Natural killer cell (primary cell): ENCODE measurements at regions not wholly inside any gene's neighbourhood (a gene's known extent, or its start where the extent isn't known, plus 50 kb on each side); places are given as distances from the start of the nearest gene placed in this dataset.

Source experiments
- ATAC-seq, 3 donors: fragments of 150-1000 bp in 2 of 3; fragments of 200-7000 bp in 1 of 3; cut with Tn5 transposase; 1 replicate in 1 of 3; 2 replicates in 2 of 3; pipeline ENCODE4 v1.10.0; 2021; ENCODE audit warnings: mild to moderate bottlenecking in 2 of 3, moderate library complexity in 2 of 3
- DNase-seq, 2 donors: peaks; one replicate each; pipeline versions ENCODE4 v3.0.0 to v3.0.0-alpha.2; 2013 to 2021; ENCODE audit warnings: mixed read lengths in 1 of 2
- H3K27ac ChIP-seq: one replicate; pipeline ENCODE4 v1.5.1; 2013; ENCODE audit warnings: mild to moderate bottlenecking, low read length
- H3K27me3 ChIP-seq: one replicate; pipeline ENCODE4 v1.6.1; 2013; ENCODE audit warnings: low read length; ENCODE audit not compliant: control insufficient read depth, insufficient read depth
- H3K36me3 ChIP-seq: one replicate; pipeline ENCODE4 v1.6.1; 2013; ENCODE audit warnings: low read length; ENCODE audit not compliant: control insufficient read depth, insufficient read depth
- H3K4me1 ChIP-seq: one replicate; pipeline ENCODE4 v1.6.1; 2013; ENCODE audit warnings: low read length; ENCODE audit not compliant: control insufficient read depth, insufficient read depth
- H3K4me3 ChIP-seq: one replicate; pipeline ENCODE4 v1.5.1; 2013; ENCODE audit warnings: low read length
- H3K9me3 ChIP-seq: one replicate; pipeline ENCODE4 v1.6.1; 2013; ENCODE audit warnings: low read length; ENCODE audit not compliant: control insufficient read depth, insufficient read depth
- H3K27ac Mint-ChIP-seq, 2 donors: one replicate each; pipeline ENCODE4 v1.8.0; 2022; ENCODE audit warnings: mild to moderate bottlenecking in 2 of 2, mixed read lengths in 2 of 2, moderate library complexity in 1 of 2
- H3K27me3 Mint-ChIP-seq, 2 donors: one replicate each; pipeline ENCODE4 v1.8.0; 2022; ENCODE audit warnings: low read depth in 2 of 2, mixed read lengths in 2 of 2
- H3K36me3 Mint-ChIP-seq: one replicate; pipeline ENCODE4 v1.8.0; 2022; ENCODE audit warnings: mixed read lengths
- H3K4me1 Mint-ChIP-seq, 2 donors: one replicate each; pipeline ENCODE4 v1.8.0; 2022; ENCODE audit warnings: mixed read lengths in 2 of 2
- H3K4me3 Mint-ChIP-seq: one replicate; pipeline ENCODE4 v1.8.0; 2022; ENCODE audit warnings: mild to moderate bottlenecking, moderate library complexity, mixed read lengths
- H3K9me3 Mint-ChIP-seq, 2 donors: one replicate each; pipeline ENCODE4 v1.8.0; 2022; ENCODE audit warnings: mixed read lengths in 2 of 2
- CTCF ChIP-seq: fragments of 200-600 bp; IDR thresholded peaks from one replicate; pipeline ENCODE4 v1.8.0; 2022; ENCODE audit warnings: antibody characterized with exemption
- WGBS: methylation state at CpG from one replicate; pipeline ENCODE4 v1.1.7; 2013; ENCODE audit warnings: missing lambda C conversion rate; ENCODE audit not compliant: insufficient coverage; 5-methylcytosine and 5-hydroxymethylcytosine counted together
- intact Hi-C: fragments of 100-400 bp; cut with micrococcal nuclease; formaldehyde crosslinking; loops from one replicate; pipeline ENCODE4 v1.14.2; 2022

- TF ChIP-seq CTCF: no peak
- Mint-ChIP-seq H3K27me3 (peaks cover 11 to 14% of the 10 kb centered on the region in 2 donors), H3K36me3 (no peaks in the 10 kb centered on the region), H3K4me3 (no peak overlapping the region), H3K9me3 (no peaks in the 10 kb centered on the region), H3K27ac (no peak overlapping the region), H3K4me1 (no peaks in the 10 kb centered on the region)
- H3K27me3 ChIP-seq: peaks cover 3% of the 10 kb centered on the region
- H3K27ac ChIP-seq: no peak overlapping the region
- H3K9me3 ChIP-seq: no peaks in the 10 kb centered on the region
- ATAC-seq (no peak), DNase-seq (no peak)
- intact Hi-C loops: no loop called here
- H3K36me3 ChIP-seq: no peaks in the 10 kb centered on the region
- no peak overlapping the region for H3K4me3 ChIP-seq
- H3K4me1 ChIP-seq: no peaks in the 10 kb centered on the region
- WGBS: 75% methylated on average over 5 of the region's 5 CpGs
Measured at GRCh38 chr10:2950546-2950945, 116.8 kb upstream of the PFKP start.

GRCh38 chr10:2949948-2950354 is 117.4 kb upstream of the PFKP start:
- Histone ChIP-seq H3K36me3 (no peaks in the 10 kb centered on the region), H3K4me1 (no peaks in the 10 kb centered on the region), H3K9me3 (no peaks in the 10 kb centered on the region), H3K27ac (no peak overlapping the region), H3K27me3 (peaks cover 3% of the 10 kb centered on the region), H3K4me3 (no peak overlapping the region)
- no peak for TF ChIP-seq CTCF
- DNase-seq: no peak
- WGBS: 75% methylated on average over 20 of the region's 20 CpGs
- H3K9me3 Mint-ChIP-seq: no peaks in the 10 kb centered on the region
- H3K27ac Mint-ChIP-seq: no peak overlapping the region
- H3K4me1 Mint-ChIP-seq: no peaks in the 10 kb centered on the region
- intact Hi-C loops: no loop called here
- peaks cover 11 to 14% of the 10 kb centered on the region in 2 donors for H3K27me3 Mint-ChIP-seq
- no peaks in the 10 kb centered on the region for H3K36me3 Mint-ChIP-seq
- no peak for ATAC-seq
- no peak overlapping the region for H3K4me3 Mint-ChIP-seq

GRCh38 chr10:2949221-2949947 is 118.0 kb upstream of the PFKP start:
- H3K4me3 Mint-ChIP-seq: no peak overlapping the region
- DNase-seq: no peak

More at GRCh38 chr10:2949221-2949947, 118.0 kb upstream of the PFKP start:
- H3K36me3 ChIP-seq: no peaks in the 10 kb centered on the region
- TF ChIP-seq CTCF: no peak
- no peaks in the 10 kb centered on the region for H3K9me3 ChIP-seq
- no peaks in the 10 kb centered on the region for H3K4me1 ChIP-seq
- Mint-ChIP-seq H3K4me1 (no peaks in the 10 kb centered on the region), H3K27me3 (peaks cover 11 to 14% of the 10 kb centered on the region in 2 donors), H3K27ac (no peak overlapping the region), H3K9me3 (no peaks in the 10 kb centered on the region), H3K36me3 (no peaks in the 10 kb centered on the region)
- H3K4me3 ChIP-seq: no peak overlapping the region
- H3K27me3 ChIP-seq: peaks cover 3% of the 10 kb centered on the region
- no peak for ATAC-seq
- intact Hi-C loops: no loop called here
- 89% methylated on average over 12 of the region's 12 CpGs for WGBS
- H3K27ac ChIP-seq: no peak overlapping the region
